Activated CD4-positive, alpha-beta T cell treated with anti-CD3 and anti-CD28 coated beads, Interleukin-2, amount 50 U/mL, for 1 hour (primary cell): ENCODE measurements at regions not wholly inside any gene's neighbourhood (a gene's known extent, or its start where the extent isn't known, plus 50 kb on each side); places are given as distances from the start of the nearest gene placed in this dataset.
"Not testable (repeated sequence)": the region's sequence is repeated elsewhere in the genome, so short reads cannot be mapped to it uniquely, and the experiment has no call there.

Experiments used
- DNase-seq: peaks from one replicate; pipeline ENCODE4 v3.0.0-alpha.2; 2020

DNA sequence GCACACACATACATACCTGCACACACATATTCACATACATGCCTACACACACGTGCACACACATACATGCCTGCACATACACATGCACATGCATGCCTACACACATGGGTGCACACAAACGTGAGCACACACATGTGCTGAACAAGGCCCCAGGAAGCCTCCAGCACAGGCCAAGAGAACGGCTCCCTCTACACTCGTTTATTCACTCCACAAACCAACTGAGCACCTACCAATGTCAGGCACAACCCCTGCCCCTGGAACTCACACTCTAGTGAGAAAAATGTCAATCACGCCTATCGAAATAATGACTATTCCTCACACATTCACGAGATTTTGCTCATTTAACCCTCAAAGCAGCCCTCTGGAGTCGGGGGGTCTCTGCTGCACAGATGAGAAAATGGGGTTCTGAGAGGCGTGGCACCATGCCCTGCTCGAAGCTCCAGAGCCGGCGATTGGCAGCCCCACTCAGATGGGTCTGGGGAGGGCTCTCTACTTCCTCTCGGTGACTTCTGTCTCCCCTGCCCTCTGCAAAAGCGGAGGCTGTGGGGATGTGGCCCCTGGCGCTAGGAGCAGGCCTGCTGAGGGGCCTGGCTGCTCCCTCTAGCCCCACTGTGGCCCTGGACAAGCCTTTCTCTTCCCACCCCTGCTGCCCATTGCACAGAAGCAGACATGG is 90.2 kb upstream of the RUNX3 start:
- DNase-seq, result no peak

DNA sequence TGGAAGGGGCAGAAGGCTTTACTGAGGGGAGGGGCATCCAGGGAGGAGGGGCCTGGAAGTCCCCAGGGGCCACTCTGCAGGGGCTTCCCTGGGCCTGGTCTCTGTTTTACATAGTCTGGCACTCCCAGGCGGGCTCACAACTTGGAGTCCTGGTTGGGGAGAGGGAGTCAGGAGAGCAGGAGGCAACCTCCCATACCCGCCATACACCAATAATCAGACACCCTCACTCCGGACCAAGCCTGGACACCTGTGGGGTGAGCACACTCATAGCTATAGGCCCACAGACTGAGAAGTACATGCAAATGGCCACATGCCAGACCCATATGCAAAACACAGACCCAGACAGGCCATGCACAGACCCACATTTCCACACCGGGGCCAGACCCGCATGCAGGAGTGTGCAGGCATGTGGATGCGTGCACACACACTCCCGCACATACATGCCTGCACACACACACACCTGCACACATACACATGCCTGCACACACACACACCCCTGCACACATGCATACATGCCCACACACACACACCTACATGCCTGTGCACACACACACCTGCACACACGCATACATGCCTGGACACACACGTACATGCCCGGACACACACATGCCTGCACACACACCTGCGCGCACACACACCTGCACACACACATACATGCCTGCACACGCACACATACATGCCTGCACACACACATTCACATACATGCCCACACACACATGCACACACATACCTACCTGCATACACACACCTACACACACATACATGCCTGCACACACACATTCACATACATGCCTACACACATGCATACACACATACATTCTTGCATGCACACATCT is 89.5 kb upstream of the RUNX3 start:
- no peak for DNase-seq

DNA sequence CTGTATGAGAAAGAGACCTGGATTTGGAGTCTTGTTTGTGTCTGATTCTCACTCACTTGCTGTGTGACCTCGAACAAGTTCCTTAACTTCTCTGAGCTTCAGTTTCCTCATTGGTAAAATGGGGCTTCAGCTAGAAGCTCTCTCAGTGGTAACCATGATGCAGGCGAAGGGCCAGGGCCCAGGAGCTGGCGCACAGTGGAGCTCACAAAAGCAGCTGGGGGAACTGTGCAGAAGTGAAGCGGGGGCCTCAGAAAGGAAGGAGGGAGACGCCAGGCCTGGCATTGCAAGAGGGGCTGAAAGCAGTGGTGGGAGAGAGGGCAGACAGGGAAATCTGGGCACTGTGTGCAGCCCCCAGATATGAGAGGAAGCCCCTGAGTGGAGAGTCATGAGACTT is 88.9 kb upstream of the RUNX3 start:
- DNase-seq, result no peak

DNA sequence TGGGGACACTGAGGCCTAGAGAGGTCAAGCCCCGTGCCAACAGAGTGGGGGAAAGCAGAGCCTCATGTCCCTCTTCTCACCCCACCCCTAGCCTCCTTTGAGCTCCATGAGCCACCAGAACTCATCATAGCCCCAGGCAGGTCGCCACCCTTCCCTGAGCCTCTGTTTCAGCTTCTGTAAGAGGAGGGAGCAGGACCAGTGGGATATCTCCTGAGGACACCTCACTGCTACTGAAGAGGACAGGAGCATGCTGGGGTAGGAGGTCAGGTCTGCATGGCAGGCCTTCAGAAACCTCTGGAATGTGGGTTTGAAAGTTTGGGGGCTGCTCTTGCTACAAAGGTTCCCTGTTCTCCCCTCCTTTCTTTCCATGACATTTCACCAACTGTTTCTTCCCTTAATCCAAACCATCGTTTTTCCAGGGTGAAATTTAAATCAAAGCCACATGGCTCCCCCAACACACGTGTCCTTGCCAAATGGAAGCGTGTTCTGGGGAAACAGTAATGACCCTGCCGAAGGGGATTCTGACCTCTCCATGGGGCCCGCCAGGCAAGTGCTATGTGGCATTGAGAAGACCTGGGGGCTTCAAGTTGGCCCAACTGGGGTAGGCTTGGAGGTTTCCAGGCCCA is 88.1 kb upstream of the RUNX3 start:
- no peak for DNase-seq

DNA sequence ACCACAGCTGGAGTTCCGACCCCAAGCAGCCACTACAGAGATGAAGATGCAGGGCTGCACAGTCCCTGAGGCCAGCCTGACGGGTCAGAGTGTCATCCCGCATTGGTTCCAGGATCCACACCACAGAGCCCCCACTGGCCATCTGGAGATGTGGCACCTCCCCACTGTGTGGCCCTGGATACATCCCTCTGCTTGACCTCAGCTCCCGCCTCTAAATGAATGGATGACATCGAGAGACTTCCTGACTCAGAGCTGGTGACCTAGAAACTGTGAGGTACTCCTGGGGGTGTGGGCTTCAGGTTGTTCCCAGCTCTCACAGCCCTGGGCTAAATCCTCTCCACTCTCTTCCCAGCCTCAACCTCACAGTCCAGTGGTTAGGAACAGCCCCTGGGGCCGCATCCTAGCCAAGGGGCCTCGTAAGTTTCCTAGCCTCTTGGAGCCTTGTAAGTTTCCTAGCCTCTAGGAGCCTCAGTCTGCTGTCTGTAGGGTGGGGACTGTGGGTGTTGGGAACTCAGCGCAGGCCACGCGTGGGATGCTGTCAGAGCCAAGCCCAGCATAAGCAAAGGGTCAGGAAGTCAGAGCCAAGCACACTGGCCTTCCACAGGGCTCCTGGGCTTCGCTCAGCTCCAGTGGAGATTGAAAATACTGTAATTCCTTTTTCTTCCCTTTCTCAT is 87.5 kb upstream of the RUNX3 start:
- DNase-seq, result no peak

DNA sequence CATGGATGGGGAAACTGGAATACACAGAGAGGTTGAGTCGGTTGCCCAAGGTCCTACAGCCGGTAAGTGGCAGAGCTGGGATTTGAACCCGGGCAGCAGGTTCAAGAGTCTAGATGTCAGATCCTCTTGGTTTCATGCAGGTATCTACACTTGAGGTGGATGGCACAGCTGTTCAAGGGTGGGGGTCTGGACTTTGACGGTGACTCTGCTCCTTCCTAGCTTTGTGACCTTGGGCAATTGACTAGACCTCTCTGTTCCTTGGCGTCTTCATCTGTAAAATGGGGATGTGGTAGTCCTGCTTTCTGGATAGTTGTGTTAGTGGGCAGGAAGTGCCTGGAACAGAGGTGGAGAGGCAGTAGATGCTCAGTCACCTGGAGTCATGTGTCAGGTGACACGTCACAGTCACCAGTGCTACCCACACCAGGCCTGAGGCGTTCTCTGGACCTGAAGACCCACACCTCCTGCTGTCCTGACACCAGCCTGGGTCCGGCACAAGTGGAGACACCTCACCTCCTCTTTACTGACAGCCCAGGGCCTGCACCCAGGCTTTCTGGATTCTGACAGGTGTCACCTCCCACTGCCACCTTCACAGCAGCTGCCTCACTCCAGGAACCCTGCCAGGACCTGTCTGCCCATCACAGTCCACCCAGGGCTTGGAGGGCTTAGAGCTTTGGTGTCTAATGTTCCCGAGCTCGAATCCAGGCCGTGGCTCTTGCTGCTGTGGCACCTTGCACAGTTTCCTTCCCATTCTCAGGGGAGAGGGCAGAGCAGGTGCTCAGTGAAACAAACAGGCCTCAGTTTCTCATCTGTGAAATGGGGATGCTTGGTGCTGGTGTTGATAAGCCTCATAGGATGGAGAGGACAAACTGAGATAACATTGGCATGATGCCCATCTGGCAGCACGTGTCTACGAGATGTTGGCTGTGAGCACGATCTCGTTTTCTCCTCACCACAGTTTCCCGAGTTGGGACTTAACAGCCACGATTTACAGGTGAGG is 83.2 kb upstream of the RUNX3 start:
- DNase-seq, result no peak

DNA sequence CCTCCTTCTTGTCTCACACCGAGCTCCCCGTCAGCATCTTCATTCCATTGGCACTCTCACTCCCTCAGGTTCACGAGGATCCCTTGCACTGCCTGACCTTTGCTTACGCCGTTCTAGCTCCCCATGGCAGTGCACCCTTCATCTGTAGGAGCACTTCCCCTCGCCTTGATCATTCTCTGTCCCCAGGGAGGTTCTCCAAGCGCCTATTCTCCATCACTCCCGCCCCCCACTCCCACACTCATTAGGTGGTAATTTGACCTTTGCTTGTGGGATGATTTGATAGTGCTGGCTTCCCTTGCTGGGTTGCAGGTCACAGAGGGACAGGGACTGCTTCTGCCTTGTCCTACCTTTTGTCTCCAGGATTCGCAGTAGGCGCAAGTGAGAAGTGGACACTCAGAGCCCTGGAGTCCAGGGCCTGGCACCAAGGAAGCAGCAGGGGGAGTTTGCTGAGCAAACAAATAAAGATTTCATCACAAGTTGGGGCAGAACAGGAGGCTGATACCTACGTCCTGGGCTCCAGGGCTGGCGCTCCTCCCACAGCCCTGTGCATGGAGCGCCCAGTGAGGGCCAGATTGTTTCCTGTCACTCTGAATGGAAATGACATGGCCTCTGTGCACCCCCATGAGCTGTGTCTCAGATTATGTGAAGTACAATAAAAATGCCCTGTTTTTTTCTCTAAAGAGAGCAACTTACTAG is 82.0 kb upstream of the RUNX3 start:
- no peak for DNase-seq

DNA sequence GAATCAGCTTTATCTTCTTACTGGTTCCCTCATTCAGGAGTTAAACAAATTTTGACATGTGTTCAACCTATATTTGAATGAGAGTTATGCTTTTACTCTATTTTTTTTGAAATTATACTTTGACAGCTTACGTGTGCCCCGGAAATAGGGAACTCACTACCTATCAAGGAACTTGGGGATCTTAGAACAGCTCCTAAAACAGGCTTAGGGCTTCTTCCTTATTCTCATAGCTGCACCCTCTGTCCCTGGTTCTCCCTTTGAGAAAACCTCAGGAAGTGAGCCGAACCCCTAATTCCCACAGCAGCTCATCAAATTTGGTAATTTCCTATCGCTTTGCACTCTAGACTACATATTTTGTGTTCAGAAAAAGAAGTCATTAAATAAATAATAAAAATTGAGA is 81.2 kb upstream of the RUNX3 start:
- no peak for DNase-seq

DNA sequence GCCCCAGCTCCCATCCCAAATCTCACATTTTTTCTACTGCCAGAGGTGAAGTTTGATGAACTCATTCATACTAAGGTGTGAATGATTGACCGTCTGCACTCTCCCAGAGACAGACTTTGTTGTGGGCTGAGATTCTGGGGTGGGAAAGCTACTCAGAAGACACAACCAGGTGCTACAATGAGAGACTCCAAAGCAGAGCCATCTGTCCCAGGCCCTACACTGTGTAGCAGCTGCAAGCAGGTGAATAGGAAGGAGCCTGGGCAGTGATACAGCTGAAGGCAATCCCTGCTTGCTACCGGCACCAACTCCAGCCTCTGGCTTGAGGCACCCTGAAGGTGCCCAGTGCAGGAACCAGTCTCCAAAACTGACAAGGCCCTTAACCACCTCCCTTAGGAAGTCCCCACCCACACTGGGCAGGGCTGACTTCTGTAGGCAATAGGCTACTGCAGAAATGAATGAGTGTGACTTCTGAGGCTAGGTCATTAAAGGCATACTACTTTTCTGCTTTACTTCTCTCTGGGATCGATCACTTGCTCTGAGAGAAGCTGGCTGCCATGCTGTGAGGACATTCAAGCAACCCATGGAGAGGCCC is 79.7 kb upstream of the RUNX3 start:
- no peak for DNase-seq

DNA sequence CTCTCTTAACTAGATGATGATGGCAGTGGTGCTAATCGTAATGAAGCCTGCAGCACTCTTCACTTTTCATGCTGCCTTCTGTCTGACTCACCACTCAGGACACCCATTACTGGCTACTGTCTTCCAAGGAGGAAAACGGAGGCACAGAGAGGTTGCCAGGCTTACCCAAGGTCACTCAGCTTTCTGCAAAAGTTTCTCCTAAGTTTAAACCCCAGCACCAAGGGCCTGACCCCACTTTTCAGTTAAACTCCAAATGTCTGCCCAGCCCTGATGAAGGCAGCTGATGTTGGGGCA is 78.1 kb upstream of the RUNX3 start:
- DNase-seq, result no peak

DNA sequence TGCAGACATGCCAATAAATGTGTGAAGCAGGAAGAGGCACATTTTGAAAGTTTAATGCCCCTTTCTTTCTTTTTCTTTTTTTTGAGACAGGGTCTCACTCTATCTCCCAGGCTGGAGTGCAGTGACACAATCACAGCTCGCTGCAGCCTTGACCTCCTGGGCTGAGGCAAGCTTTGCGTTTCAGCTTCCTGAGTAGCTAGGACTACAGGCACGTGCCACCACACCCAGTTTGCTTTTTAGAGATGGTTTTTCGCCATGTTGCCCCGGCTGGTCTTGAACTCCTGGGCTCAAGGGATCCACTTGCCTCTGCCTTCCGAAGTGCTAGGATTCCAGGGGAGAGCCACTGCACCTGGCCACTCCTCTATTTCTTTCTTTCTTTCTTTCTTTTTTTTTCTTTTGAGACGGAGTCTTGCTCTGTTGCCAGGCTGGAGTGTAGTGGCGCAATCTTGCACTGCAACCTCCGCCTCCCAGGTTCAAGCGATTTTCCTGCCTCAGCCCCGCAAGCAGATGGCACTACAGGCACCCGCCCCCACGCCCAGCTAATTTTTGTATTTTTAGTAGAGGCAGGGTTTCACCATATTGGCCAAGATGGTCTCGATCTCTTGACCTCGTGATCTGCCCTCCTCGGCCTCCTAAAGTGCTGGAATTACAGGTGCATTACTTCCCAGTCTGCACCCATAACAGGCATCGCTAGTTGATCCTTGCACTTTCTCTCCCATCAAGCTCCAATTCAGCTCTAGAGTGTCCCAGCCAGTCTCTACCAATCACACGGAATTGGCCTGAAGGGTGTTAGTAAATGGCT is 77.5 kb upstream of the RUNX3 start:
- not testable (repeated sequence) for DNase-seq

DNA sequence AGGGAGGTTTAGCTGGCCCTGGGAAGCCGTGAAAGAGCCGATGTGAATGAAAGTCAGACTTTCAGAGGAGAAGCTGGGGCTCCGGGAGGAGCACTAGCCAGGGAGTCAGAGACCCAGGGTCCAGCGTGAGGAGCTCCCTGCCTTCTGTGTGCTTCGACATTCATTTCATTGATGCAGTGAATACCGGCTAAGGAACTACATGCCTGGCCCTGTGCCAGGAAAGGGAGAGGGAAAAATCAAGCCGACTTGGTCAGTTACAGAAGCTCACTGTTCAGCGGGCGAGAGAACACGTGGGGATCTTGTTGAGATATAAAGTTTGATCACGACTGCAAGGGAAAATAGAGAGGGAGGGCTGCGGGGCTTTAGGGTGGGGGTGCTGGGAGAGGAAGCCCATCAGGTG is 76.7 kb upstream of the RUNX3 start:
- no peak for DNase-seq

DNA sequence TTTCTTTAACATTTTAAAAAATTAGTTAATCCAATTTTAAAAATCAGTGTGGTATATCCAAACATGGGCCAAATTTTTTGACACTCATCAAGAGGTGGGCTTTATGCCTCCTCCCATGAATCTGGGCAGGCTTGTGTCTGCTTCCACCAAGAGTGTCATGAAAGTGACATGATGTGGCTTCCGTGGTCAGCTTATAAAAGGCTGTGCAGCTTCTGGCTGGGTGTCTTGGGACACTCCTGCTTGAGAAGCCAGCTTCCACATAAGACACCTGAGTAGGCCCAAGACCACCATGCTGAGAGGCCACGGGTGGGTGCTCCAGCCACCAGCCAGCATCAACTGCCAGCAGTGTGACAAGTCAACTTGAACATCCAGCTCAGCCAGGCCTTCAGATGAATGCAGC is 74.3 kb upstream of the RUNX3 start:
- DNase-seq, result no peak

DNA sequence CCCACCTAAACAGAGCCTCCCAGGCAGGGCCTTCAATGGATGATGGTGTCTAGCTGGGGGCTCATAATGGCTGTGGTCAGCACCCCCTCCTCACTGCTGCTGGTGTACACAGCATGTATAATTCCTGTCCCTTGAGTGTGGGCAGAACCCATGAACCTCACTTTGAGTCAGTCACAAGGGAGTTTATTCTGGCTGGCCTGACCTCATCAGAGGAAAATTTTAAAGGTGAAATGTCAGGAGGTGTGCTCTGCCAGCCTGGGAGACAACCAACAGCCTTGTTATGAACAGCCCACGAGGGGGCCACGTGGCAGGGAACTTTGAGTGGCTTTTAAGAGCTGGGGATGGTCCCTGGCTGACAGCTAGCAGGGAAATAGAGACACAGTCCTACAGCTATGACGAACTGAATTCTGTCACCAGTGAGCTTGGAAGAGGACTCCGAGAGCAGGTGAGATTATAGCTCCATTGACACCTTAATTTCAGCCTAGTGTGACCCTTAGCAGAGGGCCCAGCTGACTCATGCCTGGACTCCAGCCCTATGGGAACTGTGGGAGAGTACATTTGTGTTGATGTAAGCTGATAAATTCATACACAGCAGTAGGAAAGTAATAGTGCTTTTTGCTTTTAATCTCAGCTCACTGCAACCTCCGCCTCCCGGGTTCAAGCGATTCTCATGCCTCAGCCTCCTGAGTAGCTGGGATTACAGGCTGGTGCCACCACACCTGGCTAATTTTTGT is 73.5 kb upstream of the RUNX3 start:
- DNase-seq, result no peak

DNA sequence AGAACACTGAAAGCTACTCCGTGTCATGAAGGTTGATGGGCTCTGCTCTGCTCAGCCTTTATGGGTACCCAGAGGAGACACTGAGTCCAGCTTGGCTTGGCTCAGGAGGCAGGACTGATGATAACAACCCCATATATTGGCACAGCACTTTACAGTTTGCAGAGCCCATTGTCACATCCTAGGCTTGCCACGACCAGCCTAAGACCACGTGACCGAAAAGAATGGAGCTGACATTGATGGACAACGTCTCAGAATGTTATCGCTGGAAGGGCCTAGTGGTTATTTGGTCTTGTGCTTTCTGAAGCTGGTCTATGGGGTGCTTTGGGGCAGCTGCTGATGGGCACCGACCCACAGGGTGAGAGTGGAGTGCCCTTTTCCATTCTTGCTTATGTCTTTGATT is 72.9 kb upstream of the RUNX3 start:
- no peak for DNase-seq

DNA sequence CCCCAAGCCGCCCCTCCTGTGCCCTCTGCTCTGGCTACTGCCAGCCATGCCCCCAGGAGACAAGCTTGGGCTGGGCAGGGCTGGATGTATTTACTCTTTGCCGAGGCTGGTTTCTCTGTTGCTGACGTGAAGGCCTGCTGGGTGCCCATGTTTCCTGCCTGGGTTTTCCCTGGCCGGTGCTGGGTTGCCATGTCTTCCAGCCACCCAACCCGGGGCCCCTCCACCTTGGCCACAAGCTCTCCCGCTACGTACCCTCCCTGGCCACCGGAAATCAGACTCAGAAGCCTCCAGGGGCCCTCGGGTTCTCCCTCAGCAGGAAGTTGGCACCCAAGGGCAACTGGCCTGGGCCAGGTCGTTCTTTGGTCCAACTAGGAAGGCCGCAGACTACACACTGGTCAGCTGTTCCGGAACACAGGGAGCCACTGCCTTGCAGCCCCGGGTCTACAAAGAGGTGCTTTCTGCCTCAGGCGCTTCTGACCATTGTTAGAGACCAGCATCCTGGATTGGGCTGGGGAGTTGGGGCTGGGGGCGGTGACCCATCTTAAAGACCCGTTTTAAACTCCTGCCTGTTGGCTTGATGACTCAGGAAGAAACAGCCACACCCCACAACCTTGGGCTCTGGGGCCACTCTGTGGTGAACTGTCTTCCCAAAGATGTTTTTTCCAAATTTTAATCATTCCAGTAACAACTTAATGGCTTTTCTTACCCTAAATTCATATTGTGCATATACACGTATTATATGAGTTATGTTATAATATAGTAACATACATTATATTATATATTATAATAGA is 71.2 kb upstream of the RUNX3 start:
- DNase-seq, result no peak

DNA sequence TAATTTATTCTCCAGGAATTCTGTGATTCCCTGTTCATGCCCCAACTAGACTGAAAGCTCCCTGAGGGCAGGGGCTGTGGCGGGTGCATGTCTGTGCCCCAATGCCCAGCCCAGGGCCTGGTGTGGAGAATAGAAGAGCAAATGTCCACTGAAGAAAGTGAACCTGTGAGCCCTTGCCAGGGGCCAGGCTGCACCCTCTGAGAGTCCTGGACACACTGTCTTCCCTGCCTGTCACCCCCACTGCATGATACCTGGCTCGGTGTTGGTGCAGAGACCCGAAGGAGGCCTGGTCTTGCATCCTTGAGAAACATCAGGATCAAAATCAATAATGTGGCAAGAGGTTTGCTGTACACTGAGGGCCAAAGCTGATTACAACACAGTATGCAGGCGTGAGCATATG is 69.8 kb upstream of the RUNX3 start:
- no peak for DNase-seq

DNA sequence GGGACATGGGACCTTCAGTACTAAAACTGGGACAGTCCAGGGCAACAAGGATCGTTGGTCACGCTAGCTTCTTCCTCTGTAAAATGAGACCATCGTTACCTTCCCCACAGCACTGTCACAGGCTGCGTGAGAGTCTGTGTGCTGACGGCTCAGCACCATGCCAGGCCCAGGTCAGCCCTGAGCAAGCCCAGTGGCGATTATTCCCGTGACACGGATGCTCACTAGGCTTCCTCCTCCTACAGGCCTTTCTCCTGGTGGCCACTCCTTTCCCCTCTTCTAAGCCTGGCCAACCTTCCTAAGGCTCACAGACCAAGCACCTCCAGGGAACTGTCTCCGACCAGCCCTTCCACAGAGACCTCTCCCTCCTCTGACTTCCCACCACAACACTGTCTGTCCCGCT is 69.3 kb upstream of the RUNX3 start:
- DNase-seq, result no peak
